ENCODE measurements at regions not wholly inside any gene's neighbourhood (a gene's known extent, or its start where the extent isn't known, plus 50 kb on each side); places are given as distances from the start of the nearest gene placed in this dataset.

DNA sequence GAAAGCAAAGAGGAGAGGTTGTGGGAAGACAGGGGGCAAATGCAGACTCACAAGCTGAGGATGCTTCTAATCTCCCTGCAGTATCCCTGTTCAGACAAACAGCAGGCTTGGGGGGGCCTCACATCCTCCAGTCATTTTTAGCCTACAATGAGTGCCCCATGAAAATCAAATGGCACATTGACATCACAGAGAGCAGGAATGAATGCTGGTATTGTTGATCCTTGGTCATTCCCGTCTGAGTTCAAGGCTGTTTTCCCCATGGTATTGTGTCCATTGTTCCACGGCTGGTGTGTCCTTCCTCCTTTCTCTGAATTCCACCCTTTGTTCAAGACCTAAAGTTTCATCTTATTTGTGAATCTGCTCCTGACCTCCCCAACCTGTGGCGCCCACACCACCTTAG lies 545.6 kb downstream of the AJAP1 start:
- intact Hi-C loops (cut with DNase I) = no loop called here
- DNase-seq = peak in 33 of 42 donors; percentile 9 to 80 (median 51)

DNA sequence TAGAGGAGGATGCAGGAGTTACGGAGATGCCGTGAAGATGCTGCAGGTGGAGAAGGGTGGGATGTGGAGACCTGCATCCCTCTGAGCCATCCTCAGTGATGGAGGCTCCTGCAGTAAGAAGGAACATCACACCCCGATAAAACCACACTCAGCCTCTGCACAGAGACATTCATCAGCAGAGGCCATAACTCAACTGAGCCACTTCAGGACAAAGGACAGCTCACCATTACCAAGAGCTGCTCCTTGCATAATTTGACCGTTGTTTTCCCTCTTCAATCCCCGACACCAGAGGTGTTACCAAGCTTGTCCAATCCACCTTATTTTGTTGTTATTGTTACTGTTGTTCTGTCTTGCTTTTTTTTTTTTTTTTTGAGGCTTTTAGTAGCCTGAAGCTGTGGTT lies 543.9 kb downstream of the AJAP1 start:
- intact Hi-C loops (cut with DNase I) = no loop called here
- DNase-seq = no peak

DNA sequence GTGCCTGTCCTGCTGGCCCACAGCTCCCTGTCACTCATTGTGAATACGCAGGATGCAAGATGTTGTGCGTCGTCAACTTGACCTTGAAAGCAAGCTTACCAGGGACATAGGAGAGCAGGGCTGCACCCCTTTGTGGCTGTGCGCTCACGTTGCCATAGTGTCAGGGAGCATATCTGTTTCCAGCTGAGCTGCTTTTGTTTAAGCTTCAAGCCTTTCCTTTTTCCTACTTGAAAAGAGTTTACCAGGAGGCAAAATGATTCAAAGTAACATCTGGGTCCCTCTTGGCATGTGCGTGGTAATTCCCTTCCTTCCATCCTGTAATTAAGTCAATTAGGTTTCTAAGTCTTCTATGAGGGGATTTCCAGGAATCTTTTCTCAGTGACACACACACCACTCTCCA lies 537.1 kb downstream of the AJAP1 start:
- intact Hi-C loops (cut with DNase I) = no loop called here
- DNase-seq = no peak

DNA sequence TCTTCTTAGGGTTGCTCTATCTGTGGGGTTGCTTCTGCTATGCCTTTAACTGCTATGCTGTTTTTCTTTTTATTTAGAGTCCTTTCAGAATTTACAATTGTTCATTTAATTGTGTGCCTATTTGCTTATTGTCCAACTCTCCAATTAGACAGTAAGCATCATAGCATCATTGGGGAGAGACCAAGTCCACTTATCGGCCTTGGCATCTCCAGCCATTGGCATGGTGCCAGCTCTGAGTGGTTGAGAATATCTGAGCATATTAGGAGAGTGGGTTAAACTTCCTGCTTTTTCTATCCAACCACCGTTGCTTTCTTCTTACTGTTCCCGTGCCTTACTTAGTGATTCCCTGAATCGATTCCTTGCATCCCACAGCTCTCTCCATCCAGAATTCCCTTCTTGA lies 535.0 kb downstream of the AJAP1 start:
- intact Hi-C loops (cut with DNase I) = no loop called here
- DNase-seq = no peak

DNA sequence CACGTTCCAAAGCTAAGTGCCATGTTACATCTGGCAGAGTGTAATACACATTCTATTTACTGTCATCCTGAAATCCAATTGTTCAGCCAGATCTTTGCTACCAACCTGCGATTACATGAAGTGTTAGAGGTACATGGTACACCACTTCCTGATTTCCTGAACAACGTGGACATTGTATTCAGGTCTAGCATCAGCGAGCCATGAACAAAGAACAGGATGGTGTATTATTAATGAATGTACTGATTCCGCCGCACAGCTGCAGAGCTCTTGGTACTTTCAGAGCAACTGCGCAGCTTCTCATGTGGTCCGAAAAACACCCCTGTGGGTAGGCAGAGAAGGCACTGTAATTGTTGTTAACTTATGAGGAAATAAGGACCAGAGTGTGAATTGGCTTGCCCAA lies 511.4 kb downstream of the AJAP1 start:
- intact Hi-C loops (cut with DNase I) = no loop called here
- DNase-seq = no peak

DNA sequence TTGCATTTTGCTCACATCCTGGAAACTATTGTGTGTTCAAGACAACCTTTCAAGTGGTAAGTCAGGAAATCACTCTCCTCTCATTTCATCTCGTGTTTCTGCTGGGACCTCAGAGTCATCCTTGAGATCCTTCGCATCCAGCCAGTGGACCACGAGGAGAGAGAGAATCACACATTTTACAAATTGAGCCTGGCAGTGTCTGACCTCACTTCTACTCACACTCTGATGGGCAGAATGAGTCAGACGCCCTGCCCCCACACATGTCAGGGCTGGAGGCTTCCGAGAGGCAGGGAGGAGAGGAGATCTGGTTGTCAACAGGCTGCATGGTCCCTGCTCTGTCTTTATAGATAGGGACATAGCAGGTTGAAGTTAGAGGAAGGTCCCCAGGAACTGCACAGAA lies 509.7 kb downstream of the AJAP1 start:
- intact Hi-C loops (cut with DNase I) = no loop called here
- DNase-seq = no peak

DNA sequence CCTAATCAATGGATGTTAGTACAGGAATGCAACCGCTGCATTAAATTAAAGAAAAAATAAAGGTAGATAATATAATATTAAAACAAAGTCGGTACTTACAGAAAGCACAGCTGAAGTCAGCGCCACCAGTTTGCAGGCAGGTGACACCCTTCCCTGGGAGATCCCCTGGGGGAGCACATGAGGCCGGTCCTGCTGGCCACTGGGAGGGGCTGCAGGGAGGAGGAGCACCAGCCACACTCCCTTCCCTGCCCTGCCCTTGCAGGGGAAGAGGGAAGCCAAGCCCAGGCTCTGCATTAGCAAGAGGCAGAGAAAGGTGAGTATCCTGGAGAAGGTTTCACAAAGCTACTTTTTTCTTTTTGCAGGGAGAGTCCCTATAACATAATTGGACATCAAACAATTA lies 507.0 kb downstream of the AJAP1 start:
- intact Hi-C loops (cut with DNase I) = no loop called here
- DNase-seq = no peak

DNA sequence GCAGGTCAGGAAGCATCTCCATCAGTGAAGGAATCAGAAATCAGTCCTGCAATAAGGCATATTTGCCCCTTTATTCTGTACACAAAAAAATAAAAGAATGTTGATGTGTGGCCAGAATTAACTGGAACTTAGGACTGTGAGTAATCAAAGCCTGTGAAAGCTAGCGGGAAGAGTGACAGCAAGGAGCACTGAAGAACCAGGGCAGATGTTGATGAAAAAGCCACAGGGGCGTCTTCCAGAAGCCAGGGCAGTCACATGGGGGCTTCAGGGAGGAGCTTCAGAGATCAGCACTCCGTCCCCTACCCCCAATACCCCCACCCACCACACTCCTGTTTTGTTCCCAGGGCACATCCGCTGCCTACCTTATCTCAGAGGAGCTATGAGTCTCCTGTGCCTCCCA lies 502.8 kb downstream of the AJAP1 start:
- intact Hi-C loops (cut with DNase I) = no loop called here
- no peak for DNase-seq

DNA sequence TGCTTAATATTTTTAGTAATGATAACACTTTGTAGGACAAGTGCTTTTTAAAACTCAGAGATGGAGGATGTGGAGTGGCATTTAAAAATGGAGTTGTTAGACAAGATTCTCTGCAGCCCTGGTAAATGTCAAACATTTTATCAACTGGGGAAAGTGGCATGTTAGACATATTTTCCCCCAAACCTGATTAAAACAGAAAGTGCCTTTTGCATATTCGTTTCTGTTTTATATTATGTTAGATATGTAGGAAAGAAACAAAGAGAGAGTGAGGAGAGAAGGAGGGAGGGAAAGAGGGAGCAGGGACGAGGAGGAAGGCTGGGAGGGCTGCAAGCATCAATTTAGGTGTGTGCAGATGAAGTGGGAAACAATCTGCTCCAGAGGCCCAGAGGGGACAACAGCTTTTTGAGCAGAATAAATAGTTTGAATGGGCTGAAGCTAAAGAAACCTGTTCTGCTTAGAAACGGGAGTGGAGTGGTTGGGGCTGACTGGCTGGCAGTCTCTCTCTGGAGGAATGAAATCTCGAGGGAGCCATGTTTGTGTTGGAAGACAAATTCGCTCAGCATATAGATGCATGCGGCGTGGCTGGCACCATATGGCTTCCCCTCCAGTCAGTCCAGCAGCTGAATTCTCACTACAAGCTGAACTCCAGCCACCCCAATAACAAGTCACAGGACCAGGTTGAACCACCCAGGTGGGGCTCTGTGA lies 502.2 kb downstream of the AJAP1 start:
- DNase-seq = no peak
- intact Hi-C loops (cut with DNase I) = no loop called here

DNA sequence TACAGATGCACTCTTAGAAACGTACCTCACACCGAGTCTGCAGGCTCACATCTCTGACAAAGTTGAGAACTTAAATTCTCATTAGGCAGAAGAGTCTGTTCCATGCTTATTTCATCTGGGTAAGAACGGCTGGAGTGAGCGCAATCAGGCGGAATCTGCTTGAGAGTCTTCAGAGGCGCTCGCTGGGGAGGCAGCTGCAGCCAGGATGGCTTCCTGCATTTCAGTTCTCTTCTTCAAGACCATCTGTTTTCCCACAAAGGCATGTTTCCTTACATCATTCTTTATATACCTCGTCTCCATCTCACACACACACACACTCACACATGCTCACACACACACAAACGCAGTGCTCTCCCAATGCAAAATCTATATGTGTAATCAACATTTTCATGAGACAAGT lies 497.1 kb downstream of the AJAP1 start:
- intact Hi-C loops (cut with DNase I) = no loop called here
- DNase-seq = no peak

DNA sequence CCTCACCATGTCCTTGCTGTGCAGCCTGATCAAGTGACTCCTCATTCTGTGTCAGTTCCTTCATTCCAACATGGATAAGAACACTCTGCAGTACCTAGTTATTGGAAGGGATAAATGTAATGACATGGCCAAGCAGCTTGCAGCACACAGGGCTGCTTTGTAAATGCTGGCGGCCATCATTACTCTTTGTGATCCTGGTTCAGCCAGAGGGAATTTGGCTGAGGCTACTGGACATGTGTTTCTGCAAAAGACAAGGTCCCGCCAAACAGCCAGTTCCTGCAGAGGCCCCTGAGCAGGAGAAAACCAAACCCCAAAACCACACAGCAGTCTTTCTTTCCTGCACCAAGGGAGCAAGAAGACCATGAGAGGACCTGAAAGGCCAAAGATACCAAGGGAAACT lies 495.8 kb downstream of the AJAP1 start:
- DNase-seq = no peak
- intact Hi-C loops (cut with DNase I) = no loop called here

DNA sequence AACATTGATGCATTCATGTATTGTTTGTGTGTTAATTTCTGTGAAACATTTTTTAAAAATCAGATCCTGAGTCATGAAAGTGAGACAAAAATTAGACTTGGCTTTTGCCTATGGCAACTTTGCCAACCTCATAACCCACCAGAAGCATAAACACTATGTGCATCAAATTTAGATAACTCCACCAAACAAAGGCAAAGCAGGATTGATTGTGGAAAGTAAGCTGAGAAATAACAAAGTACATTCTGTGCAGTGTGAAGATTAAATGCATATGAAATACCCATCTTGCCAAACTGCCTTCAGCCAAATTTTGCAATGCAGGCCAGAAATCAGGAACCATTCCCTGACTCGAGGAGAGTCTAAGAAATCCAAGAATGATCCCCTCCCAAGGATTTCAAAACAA lies 493.4 kb downstream of the AJAP1 start:
- intact Hi-C loops (cut with DNase I) = no loop called here
- DNase-seq = no peak

DNA sequence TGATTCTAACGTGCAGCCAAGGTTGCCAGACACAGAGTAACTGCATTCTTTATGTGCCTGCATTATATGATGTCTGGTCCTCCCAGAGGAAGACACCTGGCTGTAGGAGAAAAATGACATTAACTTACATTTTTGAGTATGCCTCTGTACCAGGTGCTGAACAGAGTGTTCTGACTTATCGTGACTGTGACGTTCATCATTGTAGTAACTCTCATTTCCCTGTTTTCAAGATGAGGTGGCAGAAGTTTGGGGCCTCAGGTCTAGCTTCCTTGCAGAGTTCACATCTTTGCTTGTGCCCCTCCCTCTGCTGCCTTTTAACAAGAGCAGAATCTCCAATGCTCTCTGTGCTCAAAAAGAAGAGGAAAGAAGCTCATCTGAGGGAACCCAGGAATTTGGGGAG lies 488.0 kb downstream of the AJAP1 start:
- no peak for DNase-seq

DNA sequence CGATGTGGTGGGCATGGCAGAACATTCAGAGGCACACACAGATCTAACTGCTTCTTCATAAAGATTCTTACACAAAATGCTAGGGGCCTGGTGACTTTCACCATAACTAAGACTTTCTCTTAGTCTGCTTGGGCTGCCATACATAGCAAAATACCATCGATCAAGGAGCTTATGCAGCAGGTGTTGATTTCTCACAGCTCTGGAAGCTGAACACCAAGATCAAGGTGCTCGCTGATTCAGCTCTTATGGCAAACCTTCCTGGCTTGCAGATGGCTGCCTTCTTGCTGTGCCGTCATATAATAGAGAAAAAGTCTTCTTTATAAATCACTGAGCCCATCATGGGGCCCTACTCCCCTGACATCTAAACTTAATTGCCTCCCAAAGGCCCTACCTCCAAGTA lies 487.3 kb downstream of the AJAP1 start:
- intact Hi-C loops (cut with DNase I) = no loop called here
- DNase-seq = no peak

More for the DNA sequence above, 488.0 kb downstream of the AJAP1 start:
- intact Hi-C loops (cut with DNase I) = no loop called here

DNA sequence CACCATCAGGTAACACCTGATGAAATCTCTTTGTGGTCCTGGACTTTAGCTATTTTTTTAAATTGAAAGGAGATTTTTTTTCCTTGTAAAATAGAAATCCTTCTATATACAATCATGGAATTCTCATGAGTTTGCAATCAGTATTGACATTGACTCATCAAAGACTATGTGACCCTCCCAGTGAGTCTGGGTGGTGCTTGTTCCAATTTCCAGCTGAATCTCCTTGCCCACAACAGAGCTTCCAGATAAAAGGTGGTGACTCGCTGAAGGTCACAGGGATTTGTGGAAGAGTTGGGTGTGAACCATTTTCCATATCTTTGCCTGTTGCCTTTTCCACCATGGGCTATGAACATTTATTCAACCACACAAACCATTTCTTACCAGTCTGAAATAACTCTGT lies 486.6 kb downstream of the AJAP1 start:
- no peak for DNase-seq
- intact Hi-C loops (cut with DNase I) = no loop called here

DNA sequence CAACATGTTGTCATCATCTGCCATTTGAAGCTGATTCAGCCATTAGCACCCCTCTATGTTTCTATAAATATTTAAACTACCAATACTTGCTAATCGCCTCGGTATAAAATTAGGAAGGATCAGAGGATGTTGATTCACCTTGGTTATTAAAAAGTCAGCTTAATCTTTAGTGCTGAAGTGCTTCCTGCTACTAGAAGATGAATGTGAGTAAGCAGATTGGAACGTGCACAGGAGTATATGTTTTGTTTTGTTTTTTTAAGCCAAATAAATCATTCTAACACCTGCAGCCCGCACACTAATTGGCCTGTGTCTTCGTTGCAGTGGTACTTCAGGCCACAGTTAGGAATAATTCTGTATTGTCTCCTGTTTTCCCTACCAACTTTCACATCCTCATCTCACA lies 485.7 kb downstream of the AJAP1 start:
- DNase-seq = no peak
- intact Hi-C loops (cut with DNase I) = no loop called here

DNA sequence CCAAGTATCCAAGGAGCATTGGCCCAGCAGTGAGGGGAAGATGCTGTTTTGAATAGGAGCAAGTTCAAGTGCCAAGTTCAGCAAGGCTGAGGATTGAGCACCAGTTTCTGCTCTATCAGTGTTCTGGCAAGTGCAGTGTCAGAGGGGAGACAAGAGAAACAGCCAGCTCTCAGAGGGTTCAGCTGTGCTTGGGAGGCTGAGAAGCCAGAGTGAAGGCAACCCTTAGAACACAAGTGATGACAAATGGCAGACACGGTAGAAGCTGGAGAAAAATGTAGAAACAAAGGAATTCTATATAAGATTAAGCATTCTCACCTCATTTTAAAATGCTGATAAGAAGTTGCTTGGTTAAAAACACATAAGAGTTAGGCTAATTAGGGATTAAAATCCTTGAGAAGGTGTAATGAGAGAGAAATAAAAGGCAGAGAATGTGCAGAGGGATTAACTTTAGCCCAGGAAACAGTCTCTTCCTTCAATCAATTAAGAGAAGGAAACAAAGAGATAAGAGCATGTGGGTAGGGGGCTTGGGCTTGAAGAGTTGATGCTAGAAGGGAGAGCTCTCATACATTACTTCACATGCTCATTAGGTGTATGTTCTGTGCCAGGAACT lies 475.4 kb downstream of the AJAP1 start:
- no peak for DNase-seq
- intact Hi-C loops (cut with DNase I) = no loop called here

DNA sequence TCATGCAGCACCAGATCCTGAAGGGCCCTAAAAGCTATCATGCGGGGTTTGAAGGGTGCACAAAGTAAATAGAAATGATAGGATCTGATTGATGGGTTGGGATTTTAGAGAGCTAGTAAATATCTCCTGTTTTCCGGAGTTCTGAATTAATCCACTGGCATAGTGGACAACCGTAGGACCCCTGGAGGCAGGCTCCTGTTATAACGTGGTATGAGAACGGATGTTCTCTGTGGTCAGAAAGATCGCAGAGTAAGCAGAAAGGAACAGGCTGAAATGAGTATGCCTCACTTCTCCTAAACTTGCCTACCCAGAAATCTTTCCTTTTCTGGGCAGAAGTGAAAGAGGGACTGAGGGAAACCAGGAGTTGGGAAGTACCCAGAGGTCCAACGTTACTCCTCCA lies 470.8 kb downstream of the AJAP1 start:
- intact Hi-C loops (cut with DNase I) = no loop called here
- DNase-seq = no peak

DNA sequence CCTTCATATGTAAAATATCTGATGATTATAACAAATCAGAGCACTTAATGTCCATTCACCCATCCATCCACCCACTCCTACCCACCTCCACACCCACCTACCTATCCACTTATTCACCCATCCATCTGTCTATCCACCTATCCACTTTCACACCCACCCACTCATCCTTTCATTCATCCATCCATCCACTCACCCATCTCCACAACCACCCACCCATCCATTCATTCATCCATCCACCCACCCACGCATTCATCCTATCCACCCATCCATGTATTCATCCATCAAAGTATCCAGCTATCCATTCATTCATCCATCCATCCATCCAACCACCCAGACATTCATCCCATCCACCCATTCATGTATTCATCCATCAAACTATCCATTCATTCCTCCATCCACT lies 466.1 kb downstream of the AJAP1 start:
- intact Hi-C loops (cut with DNase I) = no loop called here
- no peak for DNase-seq

DNA sequence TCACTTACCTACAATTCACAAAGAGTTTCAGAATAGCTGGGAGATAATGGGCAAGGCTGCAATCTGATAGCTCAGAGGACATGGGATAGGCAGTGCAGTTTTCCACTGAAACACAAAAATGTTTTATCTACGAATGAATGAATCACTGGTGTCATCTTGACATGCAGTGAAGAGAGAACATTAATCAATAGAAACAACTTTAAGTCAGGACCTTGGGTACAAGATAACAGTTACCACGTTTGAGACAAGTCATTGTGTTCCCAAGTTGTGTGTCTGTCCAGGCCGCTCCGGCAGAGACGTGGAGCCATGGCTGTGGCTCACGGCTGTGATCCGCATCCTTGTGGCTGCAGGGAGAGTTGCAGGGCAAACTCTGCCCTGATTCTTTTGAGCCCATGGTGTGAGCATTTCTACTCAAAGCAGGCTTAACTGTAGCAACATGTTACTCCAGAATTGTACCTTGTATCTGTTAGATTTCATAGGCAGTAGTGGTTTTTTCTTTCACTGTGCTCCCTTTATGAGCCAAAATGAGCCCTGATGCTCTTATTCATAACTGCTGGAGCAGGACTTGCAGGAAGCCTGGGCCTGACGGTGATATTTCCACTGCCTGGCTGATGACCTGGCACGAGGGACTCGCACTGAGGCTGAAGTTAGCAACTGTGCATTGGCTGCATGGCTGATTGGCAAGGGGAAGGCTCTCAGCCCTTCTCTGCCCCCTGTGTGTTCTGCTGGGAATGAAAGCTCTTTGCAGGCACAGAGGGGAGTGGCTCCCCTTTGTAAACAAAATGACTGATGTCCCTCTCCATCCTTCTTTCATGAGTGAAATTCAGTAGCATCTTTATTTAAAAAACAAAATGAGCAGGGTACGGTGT lies 465.2 kb downstream of the AJAP1 start:
- intact Hi-C loops (cut with DNase I) = no loop called here
- DNase-seq = peak in 7 of 42 donors; percentile 11 to 50 (median 26)
